Stimulated activated CD4-positive, alpha-beta T cell treated with anti-CD3 and anti-CD28 coated beads, Interleukin-2, amount 100 ng/mL, for 48 hours (primary cell): ENCODE measurements at regions not wholly inside any gene's neighbourhood (a gene's known extent, or its start where the extent isn't known, plus 50 kb on each side); places are given as distances from the start of the nearest gene placed in this dataset.

ENCODE experiments used
- DNase-seq, 2 donors: peaks; one replicate each; pipeline ENCODE4 v3.0.0-alpha.2; 2020

DNA sequence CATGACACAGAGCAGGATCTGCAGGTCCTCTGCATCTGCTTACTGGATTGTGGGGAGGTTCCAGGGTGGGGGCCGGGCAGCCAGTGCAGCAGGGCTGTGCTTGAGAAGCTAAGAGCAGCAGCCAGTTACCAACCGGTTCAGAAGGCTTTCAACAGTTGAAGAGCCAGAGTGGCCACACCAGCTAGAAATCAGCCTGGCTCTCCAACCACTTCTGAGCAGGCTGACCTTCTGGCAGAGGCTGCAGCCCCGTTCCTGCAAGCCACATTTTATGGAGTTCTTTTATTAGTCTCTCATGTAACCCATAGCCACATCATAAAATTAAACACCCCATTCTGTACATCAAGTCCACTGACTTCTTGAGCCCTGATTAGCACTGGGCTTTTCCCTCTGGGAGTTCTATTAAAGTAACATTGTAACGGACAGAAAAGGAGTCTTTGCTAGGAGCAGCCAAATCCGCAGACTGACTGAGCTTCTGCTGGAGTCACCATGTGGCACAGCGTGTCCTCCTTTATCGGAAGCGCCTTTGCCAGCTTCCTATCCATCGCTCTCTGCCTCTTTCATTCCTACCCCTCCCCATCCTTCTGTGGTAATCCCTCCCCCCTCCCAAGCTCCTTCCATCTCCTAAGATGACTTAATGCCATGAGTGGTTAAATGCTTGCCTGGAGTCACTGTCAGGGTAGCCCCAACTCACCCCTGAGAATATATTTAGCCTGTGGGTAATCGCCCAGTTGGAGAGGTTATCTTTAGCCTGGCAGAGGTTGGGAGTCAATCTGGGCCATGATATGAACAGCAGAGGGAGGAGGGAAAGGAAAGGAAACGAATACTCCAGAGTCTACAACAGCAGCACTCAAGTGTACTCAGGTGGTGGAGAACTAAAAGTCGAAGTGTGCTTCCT, 138.5 kb upstream of the HES1 start:
- no peak for DNase-seq

DNA sequence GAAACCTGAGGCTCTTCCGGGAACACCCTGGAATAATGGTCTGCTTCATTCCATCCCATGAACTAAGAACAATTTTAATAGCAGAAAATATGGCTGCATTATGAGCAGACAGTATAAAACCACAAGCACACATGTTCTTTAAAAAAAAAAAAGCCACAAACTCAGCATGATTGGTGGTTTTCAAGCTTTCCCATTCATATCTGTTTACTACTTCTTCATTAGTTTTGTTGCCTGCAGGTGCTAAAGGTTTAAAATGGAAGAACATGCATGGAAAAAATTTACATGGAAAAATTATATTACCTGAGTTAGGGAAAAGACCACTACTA, 137.9 kb upstream of the HES1 start:
- no peak for DNase-seq

DNA sequence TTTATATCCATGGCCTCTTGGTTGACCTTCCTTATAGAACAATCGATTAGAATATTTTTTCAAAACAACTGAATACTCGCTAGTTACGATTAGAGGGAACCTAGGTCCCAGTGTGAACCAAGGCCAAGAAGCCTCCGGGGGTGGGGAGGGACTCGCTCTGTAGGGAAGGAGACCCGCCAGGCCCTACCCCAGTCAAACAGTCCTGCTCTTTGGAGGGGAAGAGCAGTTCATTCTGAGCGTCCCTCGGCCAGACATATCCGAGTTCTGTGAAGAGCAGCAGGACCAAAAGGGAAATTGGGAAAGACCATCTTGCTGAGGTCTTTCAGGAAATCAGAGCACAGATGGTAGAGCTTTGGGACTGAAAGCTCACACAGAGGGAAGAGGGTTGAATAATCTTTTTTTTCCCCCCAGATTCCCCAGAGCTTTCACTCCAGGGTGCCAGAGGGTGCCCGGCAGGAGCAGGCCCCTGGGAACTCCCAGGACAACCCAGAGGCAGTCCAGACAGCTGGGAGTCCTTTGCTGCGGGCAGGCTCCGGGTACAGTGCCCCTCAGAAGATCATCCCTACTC, 137.2 kb upstream of the HES1 start:
- DNase-seq: no peak

GRCh38 chr3:194000100-194000499, 135.8 kb upstream of the HES1 start:
- DNase-seq: no peak

GRCh38 chr3:194000712-194001111, 135.2 kb upstream of the HES1 start:
- no peak for DNase-seq

GRCh38 chr3:194001728-194002459, 134.1 kb upstream of the HES1 start:
- DNase-seq: no peak

- DNase-seq: peak; percentile 11 to 39
Observed at GRCh38 chr3:194003114-194004057, 132.6 kb upstream of the HES1 start.

GRCh38 chr3:194005930-194006501, 129.9 kb upstream of the HES1 start:
- DNase-seq: no peak

GRCh38 chr3:194007592-194008337, 128.2 kb upstream of the HES1 start:
- DNase-seq: no peak

DNA sequence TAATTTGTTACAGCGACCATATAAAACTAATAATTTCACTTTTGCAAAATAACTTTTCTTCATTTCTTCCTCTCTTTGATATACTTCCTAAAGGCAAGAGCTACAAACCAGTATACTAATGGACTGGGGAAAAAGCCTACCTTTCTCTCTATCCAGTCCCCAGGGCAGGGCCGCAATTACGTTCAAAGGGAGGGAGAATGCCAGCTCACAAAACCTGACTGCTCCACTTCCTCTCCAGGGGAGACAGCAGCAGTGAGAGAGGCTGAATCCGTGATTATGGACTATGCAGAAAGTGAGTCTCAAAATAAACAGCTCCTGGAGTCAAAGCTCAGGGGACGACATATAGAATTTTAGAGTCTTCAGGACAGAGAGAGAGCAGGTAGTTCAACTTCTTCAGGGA, 126.9 kb upstream of the HES1 start:
- DNase-seq: no peak

DNA sequence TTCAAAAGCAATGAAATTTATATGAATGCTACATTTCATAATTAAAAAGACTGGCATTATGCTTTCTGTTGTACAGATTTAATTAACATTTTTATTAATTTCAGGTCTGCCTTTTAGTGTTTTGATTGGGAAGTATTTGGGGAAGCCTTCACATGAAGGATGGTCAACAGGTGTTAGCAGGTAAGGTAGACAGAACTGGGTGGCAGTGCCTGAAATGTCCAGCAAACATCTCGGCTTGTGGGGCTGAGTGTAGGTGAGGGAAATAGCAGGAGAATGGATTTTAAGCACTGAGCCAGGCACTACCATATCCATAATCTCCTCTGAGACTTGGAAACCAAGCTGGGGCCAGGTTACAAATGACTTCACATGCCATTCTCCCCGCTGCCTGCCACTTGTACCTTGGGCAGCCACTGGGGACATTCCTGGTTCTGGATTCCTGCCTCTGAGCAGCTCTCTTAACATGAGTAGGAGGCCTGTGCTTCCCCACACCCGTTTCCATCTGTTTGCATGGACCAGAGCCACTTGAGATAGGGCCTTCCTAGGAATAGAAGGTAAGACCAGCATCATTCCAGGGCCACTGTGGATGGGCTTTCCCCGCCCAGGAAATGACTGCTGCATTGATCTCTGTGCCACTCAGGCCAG, 125.9 kb upstream of the HES1 start:
- DNase-seq: no peak

GRCh38 chr3:194011807-194012206, 124.1 kb upstream of the HES1 start:
- DNase-seq: no peak

GRCh38 chr3:194013928-194014327, 122.0 kb upstream of the HES1 start:
- no peak for DNase-seq

DNA sequence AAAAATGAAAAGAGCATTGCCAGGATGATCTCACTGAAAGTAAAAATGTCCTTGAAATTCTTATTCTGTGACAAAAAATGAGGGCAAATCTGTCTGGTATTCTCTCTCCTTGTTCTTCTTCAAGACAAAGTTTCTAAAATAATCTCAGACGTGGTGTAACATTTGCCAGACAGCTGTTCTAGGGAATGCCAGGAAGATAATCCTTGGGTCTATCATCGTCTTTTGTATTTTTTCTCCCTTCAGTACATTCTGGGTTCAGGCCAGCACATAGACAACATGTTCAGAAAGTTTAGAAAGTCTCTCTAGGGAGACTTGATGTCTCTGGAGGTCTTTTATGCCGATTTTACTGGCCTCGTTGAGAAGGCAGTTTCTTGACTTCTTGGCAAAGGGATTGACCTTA, 121.2 kb upstream of the HES1 start:
- DNase-seq: no peak

DNA sequence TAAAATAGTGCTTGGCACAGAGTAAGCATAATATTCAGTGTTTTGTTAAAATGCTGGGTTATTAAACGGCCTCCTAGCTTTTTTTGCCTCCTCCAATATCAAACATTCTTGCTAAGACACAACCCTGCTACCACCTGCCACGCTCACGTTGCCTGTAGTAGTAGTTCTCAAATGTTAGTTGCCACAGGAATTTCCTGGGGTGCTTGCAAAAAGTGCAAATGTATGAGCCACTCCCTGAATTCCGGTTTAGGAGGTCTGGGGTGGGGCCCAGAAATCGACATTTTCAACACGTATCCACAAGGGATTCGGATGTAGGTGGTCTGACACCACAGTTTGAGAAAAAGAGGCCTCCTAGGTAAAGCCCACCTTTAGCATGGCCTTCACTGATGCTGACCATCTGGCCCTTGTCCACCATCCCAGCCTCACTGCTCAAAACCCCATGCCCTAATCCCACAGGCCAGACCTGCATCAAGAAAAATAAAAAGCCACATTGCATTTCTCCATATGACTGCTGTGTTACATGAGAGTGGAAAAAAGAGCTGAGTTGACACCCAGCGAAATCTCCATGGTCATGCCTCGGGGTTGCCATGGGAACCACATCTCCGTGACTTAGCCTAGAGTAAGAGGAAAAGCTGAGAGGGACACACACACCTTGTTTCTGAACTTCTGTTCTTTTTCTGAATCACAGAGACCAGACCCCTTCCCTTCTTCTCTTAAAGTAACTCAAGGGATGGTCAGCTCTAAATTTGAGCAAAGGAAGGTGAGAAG, 116.4 kb upstream of the HES1 start:
- no peak for DNase-seq

DNA sequence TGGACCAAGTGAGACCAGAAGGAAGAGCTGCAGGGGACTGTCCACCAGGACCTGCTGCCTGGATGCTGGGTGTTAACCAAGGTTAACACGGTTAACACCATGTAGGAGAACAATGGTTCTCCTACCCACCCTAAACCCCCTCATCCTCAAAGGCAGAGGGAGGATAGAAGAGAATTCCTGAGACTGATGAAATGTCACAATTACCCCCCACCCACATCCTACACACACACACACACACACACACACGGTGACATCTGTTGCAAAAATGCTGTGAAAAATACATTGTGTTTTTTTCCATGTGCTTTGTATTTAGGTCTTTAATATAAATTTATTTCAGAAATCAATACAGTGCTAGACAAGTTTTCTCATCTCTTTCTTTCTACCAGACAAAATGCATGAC, 113.9 kb upstream of the HES1 start:
- no peak for DNase-seq

GRCh38 chr3:194022816-194023215, 113.1 kb upstream of the HES1 start:
- DNase-seq: no peak

DNA sequence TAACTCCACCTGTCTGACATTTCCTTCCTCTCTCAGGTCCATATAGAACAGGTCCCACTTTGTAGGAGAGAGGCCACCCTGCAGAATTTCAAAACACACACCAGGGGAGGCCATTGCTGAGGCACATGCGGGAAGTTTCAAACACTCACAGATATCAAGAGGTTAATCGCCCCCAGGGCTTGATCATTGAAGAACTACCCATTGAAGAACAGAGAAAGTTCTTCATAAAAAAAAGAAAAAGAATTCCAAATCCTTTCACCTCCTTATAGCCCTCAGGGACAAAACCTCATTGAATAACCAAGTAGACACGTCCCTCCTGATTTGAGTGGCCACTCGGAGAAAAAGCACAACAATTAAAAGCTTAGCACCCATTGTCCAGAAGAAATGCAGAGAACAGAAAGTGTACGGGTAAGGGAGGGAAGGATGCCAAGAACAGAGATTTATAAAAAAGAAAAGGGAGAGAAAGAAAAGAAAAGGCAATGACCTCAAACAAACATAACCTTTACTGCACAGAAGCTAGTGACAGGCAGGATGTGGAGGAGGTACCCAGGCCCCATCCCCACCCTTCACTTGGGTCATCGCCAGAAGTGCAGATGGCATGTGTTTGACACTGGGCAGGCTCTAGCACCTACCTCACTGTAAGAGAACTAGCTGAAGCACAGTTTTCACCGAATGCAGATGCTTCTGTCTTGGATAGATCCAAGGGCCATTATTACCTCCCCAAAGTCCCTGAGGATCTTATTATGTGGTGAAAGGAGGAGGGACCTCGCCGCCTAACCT, 112.3 kb upstream of the HES1 start:
- DNase-seq: no peak

GRCh38 chr3:194025119-194025518, 110.8 kb upstream of the HES1 start:
- DNase-seq: no peak

DNA sequence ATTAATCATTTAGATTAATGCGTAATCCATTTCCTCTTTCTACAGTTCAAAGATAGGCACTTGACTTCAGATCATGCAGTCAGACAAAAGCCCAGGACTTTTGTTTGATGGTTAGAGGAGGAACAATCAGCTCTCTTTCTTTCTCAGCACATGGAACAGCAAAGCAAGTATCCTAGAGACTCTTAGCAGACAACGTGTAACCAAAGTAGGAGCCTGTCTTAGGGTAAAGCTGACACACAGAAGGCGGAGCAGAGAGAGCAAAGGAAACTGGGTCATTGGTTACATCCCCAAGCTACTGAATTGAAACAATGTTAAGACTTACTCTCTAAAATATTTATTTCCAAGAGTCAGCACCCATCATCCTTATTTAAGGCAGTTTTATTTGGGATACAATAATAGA, 110.0 kb upstream of the HES1 start:
- no peak for DNase-seq
